Transverse colon (tissue), 4 donors: ENCODE measurements at regions not wholly inside any gene's neighbourhood (a gene's known extent, or its start where the extent isn't known, plus 50 kb on each side); places are given as distances from the start of the nearest gene placed in this dataset.

ENCODE experiments used
- DNase-seq: peaks from one replicate; pipeline ENCODE4 v3.0.0-alpha.2; 2019
- H3K27ac ChIP-seq, 4 donors: fragments of 200-600 bp; sonication (generic); 2 replicates each; pipeline ENCODE4 v1.5.1; 2016 to 2018; ENCODE audit warnings: inconsistent platforms in 4 of 4
- H3K27me3 ChIP-seq: fragments of 200-600 bp; sonication (generic); 2 replicates; pipeline ENCODE4 v1.5.1; 2017; ENCODE audit warnings: inconsistent platforms
- H3K36me3 ChIP-seq, 4 donors: fragments of 200-600 bp; sonication (generic); 2 replicates each; pipeline ENCODE4 v1.5.1; 2017 to 2019; ENCODE audit warnings: inconsistent platforms in 4 of 4
- H3K4me1 ChIP-seq, 4 donors: fragments of 200-600 bp; sonication (generic); 2 replicates each; pipeline ENCODE4 v1.5.1; 2017 to 2020; ENCODE audit warnings: inconsistent platforms in 4 of 4
- H3K4me3 ChIP-seq, 4 donors: fragments of 200-600 bp; sonication (generic); 1 replicate in 1 of 4; 2 replicates in 3 of 4; pipeline versions ENCODE4 v1.5.1 to v1.6.1; 2017 to 2019; ENCODE audit warnings: inconsistent platforms in 4 of 4
- H3K9me3 ChIP-seq, 2 donors: fragments of 200-600 bp; sonication (generic); 2 replicates each; pipeline ENCODE4 v1.5.1; 2017 to 2019; ENCODE audit warnings: inconsistent platforms in 2 of 2
- CTCF ChIP-seq, 5 experiments: fragments of 200-600 bp in 3 of 5; fragments of 450-650 bp in 2 of 5; sonication (generic) in 3 of 5; IDR thresholded peaks; 1 replicate in 2 of 5; 2 replicates in 3 of 5; pipeline ENCODE4 v1.5.1; 2016 to 2017; ENCODE audit warnings: antibody characterized with exemption in 5 of 5, inconsistent platforms in 3 of 5, mild to moderate bottlenecking in 2 of 5, moderate library complexity in 1 of 5
- EP300 ChIP-seq: sonication (generic); formaldehyde crosslinking; IDR thresholded peaks from one replicate; pipeline ENCODE4 v1.6.1; 2017; ENCODE audit warnings: antibody characterized with exemption, low read depth
- POLR2A ChIP-seq: fragments of 450-650 bp; IDR thresholded peaks from one replicate; pipeline ENCODE4 v1.6.1; 2016; ENCODE audit warnings: antibody characterized with exemption, mild to moderate bottlenecking, moderate library complexity
- POLR2AphosphoS5 ChIP-seq, 3 donors: sonication (generic); formaldehyde crosslinking; IDR thresholded peaks; one replicate each; pipeline ENCODE4 v1.6.1; 2016; ENCODE audit warnings: antibody characterized with exemption in 3 of 3
- WGBS, 2 donors: methylation state at CpG; one replicate each; pipeline ENCODE4 v1.1.5; 2018; ENCODE audit warnings: low coverage in 1 of 2; 5-methylcytosine and 5-hydroxymethylcytosine counted together
- in situ Hi-C, 4 donors: fragments of 200-750 bp; cut with MboI; loops; one replicate each; pipeline versions ENCODE4 v1.15.0 to v1.15.1; 2017; ENCODE audit warnings: low sequenced_read_pairs in 3 of 4, low pct_ligation_motif_present in 1 of 4, low pct_unique_long_range_greater_than_20kb in 1 of 4
- intact Hi-C: fragments of 100-400 bp; cut with DNase I; formaldehyde crosslinking; loops from one replicate; pipeline ENCODE4 v1.15.1; 2023; ENCODE audit warnings: low total_unique reads

GRCh38 chr20:12913781-12914443 is 94.9 kb upstream of the SPTLC3 start:
- intact Hi-C loops (no loop called here), in situ Hi-C loops (no loop called here)
- TF ChIP-seq POLR2A (no peak), CTCF (IDR thresholded peaks at IDR 0.05) (no peak), POLR2AphosphoS5 (IDR thresholded peaks at IDR 0.05) (no peak)
- Histone ChIP-seq H3K4me1 (no peaks in the 10 kb centered on the region), H3K4me3 (no peak overlapping the region), H3K36me3 (no peaks in the 10 kb centered on the region), H3K27ac (no peak overlapping the region), H3K9me3 (no peaks in the 10 kb centered on the region), H3K27me3 (no peaks in the 10 kb centered on the region)
- no peak for DNase-seq
- WGBS, 2 donors: 79 to 80% methylated on average over 2 of the region's 2 CpGs

- no peak overlapping the region for H3K4me3 ChIP-seq
- H3K36me3 ChIP-seq: no peaks in the 10 kb centered on the region
- TF ChIP-seq CTCF (IDR thresholded peaks at IDR 0.05) (no peak), POLR2A (no peak), POLR2AphosphoS5 (IDR thresholded peaks at IDR 0.05) (no peak), EP300 (no peak)
- intact Hi-C loops (no loop called here), in situ Hi-C loops (no loop called here)
- H3K4me1 ChIP-seq: no peaks in the 10 kb centered on the region
- no peaks in the 10 kb centered on the region for H3K9me3 ChIP-seq
- no peaks in the 10 kb centered on the region for H3K27me3 ChIP-seq
- WGBS, 2 donors: 32 to 33% methylated on average over 4 of the region's 4 CpGs
- no peak for DNase-seq
- H3K27ac ChIP-seq: no peak overlapping the region
These were observed 94.0 kb upstream of the SPTLC3 start for GRCh38 chr20:12914804-12915203.

- no peak overlapping the region for H3K4me3 ChIP-seq
- H3K27me3 ChIP-seq: no peaks in the 10 kb centered on the region
- H3K36me3 ChIP-seq: no peaks in the 10 kb centered on the region
- intact Hi-C loops (no loop called here), in situ Hi-C loops (no loop called here)
- WGBS, 2 donors: 87% methylated on average over 1 of the region's 1 CpG; no CpG with 5 or more reads in 1 of the 2 donors
- H3K27ac ChIP-seq: no peak overlapping the region
- TF ChIP-seq EP300 (no peak), POLR2A (no peak), CTCF (IDR thresholded peaks at IDR 0.05) (no peak), POLR2AphosphoS5 (IDR thresholded peaks at IDR 0.05) (no peak)
- H3K4me1 ChIP-seq: no peaks in the 10 kb centered on the region
- no peaks in the 10 kb centered on the region for H3K9me3 ChIP-seq
- no peak for DNase-seq
These were observed 92.1 kb upstream of the SPTLC3 start for GRCh38 chr20:12916699-12917098.

GRCh38 chr20:12924126-12924525 is 84.6 kb upstream of the SPTLC3 start:
- no peak for DNase-seq
- 0 to 29% methylated on average over 1 to 2 of the region's 2 CpGs for whole genome bisulfite sequencing, 2 donors
- in situ Hi-C loops: loop anchor here in 2 of 4 donors (10.0 kb wide), 2 partner anchors 61 to 181 kb away; no protein-coding TSS in a partner anchor
- no peaks in the 10 kb centered on the region for H3K9me3 ChIP-seq
- no peaks in the 10 kb centered on the region for H3K36me3 ChIP-seq
- intact Hi-C loops: no loop called here
- H3K4me1 ChIP-seq: peaks cover 0 to 9% (median 0%) of the 10 kb centered on the region in 4 donors
- H3K27ac ChIP-seq: no peak overlapping the region
- no peaks in the 10 kb centered on the region for H3K27me3 ChIP-seq
- H3K4me3 ChIP-seq: no peak overlapping the region
- TF ChIP-seq POLR2AphosphoS5 (IDR thresholded peaks at IDR 0.05) (no peak), EP300 (no peak), CTCF (IDR thresholded peaks at IDR 0.05) (no peak)
